SK-N-SH treated with all-trans-retinoic acid at 6 μM for 48 hours (cell line): ENCODE measurements at regions not wholly inside any gene's neighbourhood (a gene's known extent, or its start where the extent isn't known, plus 50 kb on each side); places are given as distances from the start of the nearest gene placed in this dataset.

Source experiments
- ATAC-seq: fragments of 200-7000 bp; cut with Tn5 transposase; 3 replicates; pipeline ENCODE4 v1.9.1; 2020; ENCODE audit warnings: mild to moderate bottlenecking, moderate library complexity
- ARNTL ChIP-seq: fragments of 450-650 bp; formaldehyde crosslinking; IDR thresholded peaks from 2 replicates; pipeline ENCODE4 v1.5.0; 2020; ENCODE audit warnings: low read depth, mild to moderate bottlenecking, moderate library complexity, borderline replicate concordance
- BACH2 ChIP-seq: fragments of 250-450 bp; sonication (Bioruptor Pico); IDR thresholded peaks from 2 replicates; pipeline ENCODE4 v1.9.0; 2021; ENCODE audit warnings: mild to moderate bottlenecking, borderline replicate concordance
- CREB5 ChIP-seq: fragments of 250-450 bp; sonication (Bioruptor Pico); IDR thresholded peaks from 2 replicates; pipeline ENCODE4 v1.5.1; 2020; ENCODE audit warnings: low read depth, mild to moderate bottlenecking, moderate library complexity
- CSDC2 ChIP-seq: fragments of 250-450 bp; sonication (Bioruptor Pico); IDR thresholded peaks from 2 replicates; pipeline ENCODE4 v1.5.0; 2020; ENCODE audit warnings: mild to moderate bottlenecking, moderate library complexity
- ESRRG ChIP-seq: fragments of 250-450 bp; sonication (Bioruptor Pico); IDR thresholded peaks from 2 replicates; pipeline ENCODE4 v1.6.1; 2021; ENCODE audit warnings: mild to moderate bottlenecking
- GLIS3 ChIP-seq: fragments of 250-450 bp; sonication (Bioruptor Pico); IDR thresholded peaks from 2 replicates; pipeline ENCODE4 v1.5.0; 2020; ENCODE audit warnings: mild to moderate bottlenecking, moderate library complexity
- ISL1 ChIP-seq: fragments of 250-450 bp; sonication (Bioruptor Pico); IDR thresholded peaks from 2 replicates; pipeline ENCODE4 v2.1.2; 2022; ENCODE audit warnings: mild to moderate bottlenecking, moderate library complexity
- OSR1 ChIP-seq: fragments of 250-450 bp; sonication (Bioruptor Pico); IDR thresholded peaks from 2 replicates; pipeline ENCODE4 v1.8.0; 2022; ENCODE audit warnings: moderate library complexity, mild to moderate bottlenecking, inconsistent platforms
- PATZ1 ChIP-seq: fragments of 250-450 bp; sonication (Bioruptor Pico); IDR thresholded peaks from 2 replicates; pipeline ENCODE4 v1.8.0; 2020; ENCODE audit warnings: mild to moderate bottlenecking, moderate library complexity, borderline replicate concordance
- PPARA ChIP-seq: fragments of 250-450 bp; sonication (Bioruptor Pico); IDR thresholded peaks from 2 replicates; pipeline ENCODE4 v1.5.0; 2020; ENCODE audit warnings: mild to moderate bottlenecking, borderline replicate concordance
- RARB ChIP-seq: fragments of 250-450 bp; sonication (Bioruptor Pico); IDR thresholded peaks from 2 replicates; pipeline ENCODE4 v1.8.0; 2021; ENCODE audit warnings: mild to moderate bottlenecking, moderate library complexity
- SNAI2 ChIP-seq: fragments of 250-450 bp; sonication (Bioruptor Pico); IDR thresholded peaks from 2 replicates; pipeline ENCODE4 v1.5.0; 2020; ENCODE audit warnings: mild to moderate bottlenecking, moderate library complexity
- TCF4 ChIP-seq: fragments of 250-450 bp; sonication (Bioruptor Pico); IDR thresholded peaks from 2 replicates; pipeline ENCODE4 v1.8.0; 2021; ENCODE audit warnings: mild to moderate bottlenecking, moderate library complexity, borderline replicate concordance
- TOX ChIP-seq: fragments of 250-450 bp; sonication (Bioruptor Pico); IDR thresholded peaks from 2 replicates; pipeline ENCODE4 v1.8.0; 2021; ENCODE audit warnings: mild to moderate bottlenecking, moderate library complexity, borderline replicate concordance
- TSHZ2 ChIP-seq: fragments of 250-450 bp; sonication (Bioruptor Pico); IDR thresholded peaks from 2 replicates; pipeline ENCODE4 v1.5.0; 2020; ENCODE audit warnings: mild to moderate bottlenecking, moderate library complexity
- ZC3H10 ChIP-seq: fragments of 250-450 bp; sonication (Bioruptor Pico); IDR thresholded peaks from 2 replicates; pipeline ENCODE4 v1.5.1; 2021; ENCODE audit warnings: mild to moderate bottlenecking, moderate library complexity
- ZFP3 ChIP-seq: fragments of 250-450 bp; sonication (Bioruptor Pico); IDR thresholded peaks from 2 replicates; pipeline ENCODE4 v1.5.0; 2020; ENCODE audit warnings: mild to moderate bottlenecking, moderate library complexity
- ZFP30 ChIP-seq: fragments of 450-650 bp; formaldehyde crosslinking; IDR thresholded peaks from 2 replicates; pipeline ENCODE4 v1.5.0; 2022; ENCODE audit warnings: mild to moderate bottlenecking, moderate library complexity
- ZNF565 ChIP-seq: fragments of 450-650 bp; formaldehyde crosslinking; conservative IDR thresholded peaks from 2 replicates; pipeline ENCODE4 v1.5.0; 2020; ENCODE audit warnings: low read depth, mild to moderate bottlenecking, moderate library complexity
- ZNF70 ChIP-seq: fragments of 450-650 bp; formaldehyde crosslinking; IDR thresholded peaks from 2 replicates; pipeline ENCODE4 v1.5.0; 2020; ENCODE audit warnings: mild to moderate bottlenecking, moderate library complexity
- ZNF8 ChIP-seq: fragments of 450-650 bp; formaldehyde crosslinking; IDR thresholded peaks from 2 replicates; pipeline ENCODE4 v1.5.0; 2020; ENCODE audit warnings: mild to moderate bottlenecking, moderate library complexity
- TF ChIP-seq, protein P1 (sequence below): fragments of 250-450 bp; sonication (Bioruptor Pico); IDR thresholded peaks from 2 replicates; pipeline ENCODE4 v1.8.0; 2021; ENCODE audit warnings: low read depth, mild to moderate bottlenecking, moderate library complexity, borderline replicate concordance

- TF ChIP-seq ZNF565 (no peak), ZNF8 (CRISPR knock-in tag) (no peak), BACH2 (CRISPR knock-in tag) (no peak), PATZ1 (CRISPR knock-in tag) (no peak), CREB5 (no peak), ZFP3 (CRISPR knock-in tag) (no peak), TCF4 (CRISPR knock-in tag) (no peak), PPARA (CRISPR knock-in tag) (no peak), ARNTL (CRISPR knock-in tag) (no peak), ISL1 (CRISPR knock-in tag) (no peak), ESRRG (no peak), ZFP30 (CRISPR knock-in tag) (no peak), TOX (CRISPR knock-in tag) (no peak), ZNF70 (CRISPR knock-in tag) (no peak), OSR1 (CRISPR knock-in tag) (no peak), GLIS3 (CRISPR knock-in tag) (no peak), ZC3H10 (CRISPR knock-in tag) (no peak), CSDC2 (CRISPR knock-in tag) (no peak)
- TF ChIP-seq, protein P1, sequence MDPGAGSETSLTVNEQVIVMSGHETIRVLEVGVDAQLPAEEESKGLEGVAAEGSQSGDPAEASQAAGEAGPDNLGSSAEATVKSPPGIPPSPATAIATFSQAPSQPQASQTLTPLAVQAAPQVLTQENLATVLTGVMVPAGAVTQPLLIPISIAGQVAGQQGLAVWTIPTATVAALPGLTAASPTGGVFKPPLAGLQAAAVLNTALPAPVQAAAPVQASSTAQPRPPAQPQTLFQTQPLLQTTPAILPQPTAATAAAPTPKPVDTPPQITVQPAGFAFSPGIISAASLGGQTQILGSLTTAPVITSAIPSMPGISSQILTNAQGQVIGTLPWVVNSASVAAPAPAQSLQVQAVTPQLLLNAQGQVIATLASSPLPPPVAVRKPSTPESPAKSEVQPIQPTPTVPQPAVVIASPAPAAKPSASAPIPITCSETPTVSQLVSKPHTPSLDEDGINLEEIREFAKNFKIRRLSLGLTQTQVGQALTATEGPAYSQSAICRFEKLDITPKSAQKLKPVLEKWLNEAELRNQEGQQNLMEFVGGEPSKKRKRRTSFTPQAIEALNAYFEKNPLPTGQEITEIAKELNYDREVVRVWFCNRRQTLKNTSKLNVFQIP (CRISPR knock-in tag) = no peak
- TF ChIP-seq, all 23 proteins: peak for 0
Observed at GRCh38 chr7:114102131-114102530, 183.3 kb upstream of the PPP1R3A start.

GRCh38 chr7:114100810-114101209, 182.0 kb upstream of the PPP1R3A start:
- no peak for ATAC-seq
- no peak for TF ChIP-seq TCF4 (CRISPR knock-in tag)
- no peak for TF ChIP-seq BACH2 (CRISPR knock-in tag)
- no peak for TF ChIP-seq CREB5
- TF ChIP-seq GLIS3 (CRISPR knock-in tag) = no peak
- TF ChIP-seq SNAI2 (CRISPR knock-in tag) = no peak
- TF ChIP-seq ZNF8 (CRISPR knock-in tag) = no peak
- TF ChIP-seq PATZ1 (CRISPR knock-in tag) = no peak
- TF ChIP-seq, all 23 proteins: peak for 0

More at GRCh38 chr7:114102131-114102530, 183.3 kb upstream of the PPP1R3A start:
- no peak for ATAC-seq

- no peak for ATAC-seq
- TF ChIP-seq CSDC2 (CRISPR knock-in tag) (no peak), ZFP3 (CRISPR knock-in tag) (no peak), TOX (CRISPR knock-in tag) (no peak), CREB5 (no peak), TSHZ2 (CRISPR knock-in tag) (no peak), ESRRG (no peak), ZNF8 (CRISPR knock-in tag) (no peak), ISL1 (CRISPR knock-in tag) (no peak), BACH2 (CRISPR knock-in tag) (no peak), ARNTL (CRISPR knock-in tag) (no peak), ZNF565 (no peak), GLIS3 (CRISPR knock-in tag) (no peak), ZFP30 (CRISPR knock-in tag) (no peak), OSR1 (CRISPR knock-in tag) (no peak), PPARA (CRISPR knock-in tag) (no peak), RARB (CRISPR knock-in tag) (no peak)
- TF ChIP-seq, all 23 proteins: peak for 0
Observed at GRCh38 chr7:114099337-114099736, 180.5 kb upstream of the PPP1R3A start.
